ENCODE measurements at regions not wholly inside any gene's neighbourhood (a gene's known extent, or its start where the extent isn't known, plus 50 kb on each side); places are given as distances from the start of the nearest gene placed in this dataset.

DNA sequence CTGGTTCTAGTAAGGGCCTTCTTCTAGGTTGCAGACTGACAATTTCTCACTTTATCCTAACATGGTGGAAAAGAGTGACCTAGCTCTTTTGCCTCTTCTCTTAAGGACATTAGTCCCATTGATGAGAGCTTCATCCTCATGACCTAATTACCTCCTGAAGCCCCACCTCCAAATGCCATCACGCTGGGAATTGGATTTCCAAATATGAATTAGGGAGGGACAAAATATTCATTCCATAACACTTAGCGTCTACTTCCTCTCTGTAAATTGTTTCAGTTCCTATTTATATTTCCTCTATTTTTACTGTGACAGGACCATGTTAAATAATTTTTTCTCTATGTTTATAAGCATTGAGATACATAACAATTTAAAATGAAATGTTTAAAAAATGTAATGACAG, 408.8 kb downstream of the CDH10 start:
- TF ChIP-seq, protein P1, sequence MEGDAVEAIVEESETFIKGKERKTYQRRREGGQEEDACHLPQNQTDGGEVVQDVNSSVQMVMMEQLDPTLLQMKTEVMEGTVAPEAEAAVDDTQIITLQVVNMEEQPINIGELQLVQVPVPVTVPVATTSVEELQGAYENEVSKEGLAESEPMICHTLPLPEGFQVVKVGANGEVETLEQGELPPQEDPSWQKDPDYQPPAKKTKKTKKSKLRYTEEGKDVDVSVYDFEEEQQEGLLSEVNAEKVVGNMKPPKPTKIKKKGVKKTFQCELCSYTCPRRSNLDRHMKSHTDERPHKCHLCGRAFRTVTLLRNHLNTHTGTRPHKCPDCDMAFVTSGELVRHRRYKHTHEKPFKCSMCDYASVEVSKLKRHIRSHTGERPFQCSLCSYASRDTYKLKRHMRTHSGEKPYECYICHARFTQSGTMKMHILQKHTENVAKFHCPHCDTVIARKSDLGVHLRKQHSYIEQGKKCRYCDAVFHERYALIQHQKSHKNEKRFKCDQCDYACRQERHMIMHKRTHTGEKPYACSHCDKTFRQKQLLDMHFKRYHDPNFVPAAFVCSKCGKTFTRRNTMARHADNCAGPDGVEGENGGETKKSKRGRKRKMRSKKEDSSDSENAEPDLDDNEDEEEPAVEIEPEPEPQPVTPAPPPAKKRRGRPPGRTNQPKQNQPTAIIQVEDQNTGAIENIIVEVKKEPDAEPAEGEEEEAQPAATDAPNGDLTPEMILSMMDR (IDR thresholded peaks at IDR 0.05; ENCODE audit: low read length), result no peak
- TF ChIP-seq EZH2 (IDR thresholded peaks at IDR 0.05; ENCODE audit: borderline replicate concordance, low read length), result no peak
